GM13977 (cell line): ENCODE measurements at regions not wholly inside any gene's neighbourhood (a gene's known extent, or its start where the extent isn't known, plus 50 kb on each side); places are given as distances from the start of the nearest gene placed in this dataset.
"Not testable (repeated sequence)": the region's sequence is repeated elsewhere in the genome, so short reads cannot be mapped to it uniquely, and the experiment has no call there.

Source experiments
- DNase-seq: peaks from one replicate; pipeline ENCODE4 v3.0.0; 2012; ENCODE audit warnings: low spot score
- CTCF ChIP-seq: IDR thresholded peaks from 2 replicates; pipeline ENCODE4 v1.5.1; 2012; ENCODE audit warnings: mild to moderate bottlenecking, control low read depth; ENCODE audit not compliant: insufficient read depth; ENCODE audit errors: extremely low read depth, missing control alignments
- in situ Hi-C: fragments of 300-500 bp; cut with MboI; formaldehyde crosslinking; loops from one replicate; pipeline ENCODE4 v1.12.0; 2022; ENCODE audit warnings: low sequenced_read_pairs, low pct_unique_long_range_greater_than_20kb, mixed read lengths, inconsistent platforms; ENCODE audit not compliant: unreplicated experiment

- DNase-seq, in situ Hi-C loops: not testable (repeated sequence)
Measured at GRCh38 chr1:120357046-120357445, 57.8 kb upstream of the NBPF8 start.

- DNase-seq, in situ Hi-C loops: not testable (repeated sequence)
- peak; percentile 30 for TF ChIP-seq CTCF
Measured at GRCh38 chr1:120356170-120356569, 58.7 kb upstream of the NBPF8 start.

- DNase-seq, in situ Hi-C loops: not testable (repeated sequence)
Measured at GRCh38 chr1:120354618-120355184, 60.1 kb upstream of the NBPF8 start.

GRCh38 chr1:120342231-120343073, 72.4 kb upstream of the NBPF8 start:
- in situ Hi-C loops, DNase-seq: not testable (repeated sequence)

- in situ Hi-C loops, DNase-seq: not testable (repeated sequence)
Measured at GRCh38 chr1:120341756-120342155, 73.1 kb upstream of the NBPF8 start.

- in situ Hi-C loops, DNase-seq: not testable (repeated sequence)
Measured at GRCh38 chr1:120340838-120341751, 73.7 kb upstream of the NBPF8 start.

GRCh38 chr1:120315738-120316137, 99.1 kb upstream of the NBPF8 start:
- in situ Hi-C loops, DNase-seq: not testable (repeated sequence)

- DNase-seq = not testable (repeated sequence)
Measured at GRCh38 chr1:120311930-120312329, 102.9 kb upstream of the NBPF8 start.

GRCh38 chr1:120308940-120309578, 105.8 kb upstream of the NBPF8 start:
- in situ Hi-C loops = not testable (repeated sequence)

More at GRCh38 chr1:120311930-120312329, 102.9 kb upstream of the NBPF8 start:
- in situ Hi-C loops = not testable (repeated sequence)

GRCh38 chr1:120305046-120305445, 109.8 kb upstream of the NBPF8 start:
- DNase-seq, in situ Hi-C loops: not testable (repeated sequence)

More at GRCh38 chr1:120308940-120309578, 105.8 kb upstream of the NBPF8 start:
- not testable (repeated sequence) for DNase-seq

- DNase-seq, in situ Hi-C loops: not testable (repeated sequence)
Measured at GRCh38 chr1:120304341-120304740, 110.5 kb upstream of the NBPF8 start.
